ENCODE measurements at regions not wholly inside any gene's neighbourhood (a gene's known extent, or its start where the extent isn't known, plus 50 kb on each side); places are given as distances from the start of the nearest gene placed in this dataset.

- no peaks in the 10 kb centered on the region for H3K79me2 ChIP-seq (ENCODE audit: low read length)
- CTCF ChIA-PET = no interaction called here
These were observed 434.0 kb upstream of the CDH5 start for GRCh38 chr16:65932350-65933072.

GRCh38 chr16:65922923-65923322 lies 443.6 kb upstream of the CDH5 start:
- no peaks in the 10 kb centered on the region for H3K27me3 ChIP-seq (ENCODE audit: low read length)
- no peaks in the 10 kb centered on the region for H3K79me2 ChIP-seq (ENCODE audit: low read length)
- peaks cover 11% of the 10 kb centered on the region; the same call in 1 of the 2 replicates for H3K4me1 ChIP-seq (ENCODE audit: insufficient read depth, low read length)
- H4K20me1 ChIP-seq (ENCODE audit: low read length) = no peaks in the 10 kb centered on the region
- DNase-seq (no peak), ATAC-seq (no peak; the same call in 1 of the 2 replicates)
- CTCF ChIA-PET = no interaction called here
- no peaks in the 10 kb centered on the region for H3K9me3 ChIP-seq (ENCODE audit: low read length)
- BruUV-seq (replicated peaks) = no TSS peak
- no peak overlapping the region for H3K9ac ChIP-seq (ENCODE audit: low read length)
- no peaks in the 10 kb centered on the region for H3K9me2 ChIP-seq (replicated peaks; ENCODE audit: low read length)
- no peak overlapping the region for H3K4me3 ChIP-seq (ENCODE audit: low read length)
- POLR2A ChIA-PET (ENCODE audit: unreplicated experiment) = interaction anchor here (0.6 kb wide), 2 partner anchors 141 to 156 kb away, joined by 3 to 8 read pairs; no protein-coding TSS in a partner anchor
- TF ChIP-seq EZH2 (IDR thresholded peaks at IDR 0.05; ENCODE audit: low read length, unreplicated experiment) = no peak
- no peak for TF ChIP-seq EZH2phosphoT487 (IDR thresholded peaks at IDR 0.05; ENCODE audit: borderline replicate concordance, low read length)
- H3F3A ChIP-seq (ENCODE audit: low read length, unreplicated experiment) = no peaks in the 10 kb centered on the region
- no peak overlapping the region for H2AFZ ChIP-seq (ENCODE audit: low read length)
- no peak overlapping the region for H3K27ac ChIP-seq (ENCODE audit: low read length)
- no peak overlapping the region for H3K4me2 ChIP-seq (ENCODE audit: low read length)
- intact Hi-C loops (cut with micrococcal nuclease) = loop anchor here (1.0 kb wide), 1 partner anchor 39 kb away; no protein-coding TSS in a partner anchor
- no peaks in the 10 kb centered on the region for H3K36me3 ChIP-seq (ENCODE audit: low read depth, low read length)

More at GRCh38 chr16:65932350-65933072, 434.0 kb upstream of the CDH5 start:
- intact Hi-C loops (cut with micrococcal nuclease) = no loop called here
- no peak for ATAC-seq
- POLR2A ChIA-PET (ENCODE audit: unreplicated experiment) = no interaction called here
- no peaks in the 10 kb centered on the region for H3K9me3 ChIP-seq (ENCODE audit: low read length)
- no peaks in the 10 kb centered on the region for H3K9me2 ChIP-seq (replicated peaks; ENCODE audit: low read length)
- no peaks in the 10 kb centered on the region for H4K20me1 ChIP-seq (ENCODE audit: low read length)
- H3K9ac ChIP-seq (ENCODE audit: low read length) = no peak overlapping the region
- TF ChIP-seq CTCF (conservative IDR thresholded peaks at IDR 0.05; ENCODE audit: low read depth, low read length) (no peak), EZH2 (IDR thresholded peaks at IDR 0.05; ENCODE audit: low read length, unreplicated experiment) (no peak), EZH2phosphoT487 (IDR thresholded peaks at IDR 0.05; ENCODE audit: borderline replicate concordance, low read length) (no peak)
- no peak overlapping the region for H3K4me3 ChIP-seq (ENCODE audit: low read length)
- H3K4me1 ChIP-seq (ENCODE audit: insufficient read depth, low read length) = no peaks in the 10 kb centered on the region
- H3K36me3 ChIP-seq (ENCODE audit: low read depth, low read length) = no peaks in the 10 kb centered on the region
- BruUV-seq (replicated peaks) = no TSS peak
- no peak overlapping the region for H3K4me2 ChIP-seq (ENCODE audit: low read length)
- no peaks in the 10 kb centered on the region for H3K27me3 ChIP-seq (ENCODE audit: low read length)
- no peaks in the 10 kb centered on the region for H3F3A ChIP-seq (ENCODE audit: low read length, unreplicated experiment)
- no peak overlapping the region for H3K27ac ChIP-seq (ENCODE audit: low read length)
- H2AFZ ChIP-seq (ENCODE audit: low read length) = no peak overlapping the region
- DNase-seq = no peak

GRCh38 chr16:65919986-65920376 lies 446.5 kb upstream of the CDH5 start:
- Histone ChIP-seq H3K9ac (ENCODE audit: low read length) (no peak overlapping the region), H2AFZ (ENCODE audit: low read length) (no peak overlapping the region), H3K4me3 (ENCODE audit: low read length) (no peak overlapping the region), H3K27me3 (ENCODE audit: low read length) (no peaks in the 10 kb centered on the region), H3F3A (ENCODE audit: low read length, unreplicated experiment) (no peaks in the 10 kb centered on the region), H3K4me1 (ENCODE audit: insufficient read depth, low read length) (peaks cover 11% of the 10 kb centered on the region; the same call in 1 of the 2 replicates), H3K36me3 (ENCODE audit: low read depth, low read length) (no peaks in the 10 kb centered on the region), H3K79me2 (ENCODE audit: low read length) (no peaks in the 10 kb centered on the region), H3K4me2 (ENCODE audit: low read length) (no peak overlapping the region), H3K9me3 (ENCODE audit: low read length) (no peaks in the 10 kb centered on the region), H4K20me1 (ENCODE audit: low read length) (no peaks in the 10 kb centered on the region), H3K27ac (ENCODE audit: low read length) (no peak overlapping the region), H3K9me2 (replicated peaks; ENCODE audit: low read length) (no peaks in the 10 kb centered on the region)
- ATAC-seq = no peak
- ChIA-PET POLR2A (ENCODE audit: unreplicated experiment) (no interaction called here), CTCF (no interaction called here)
- no peak for DNase-seq
- intact Hi-C loops (cut with micrococcal nuclease) = no loop called here
- BruUV-seq (replicated peaks) = no TSS peak
- TF ChIP-seq EZH2phosphoT487 (IDR thresholded peaks at IDR 0.05; ENCODE audit: borderline replicate concordance, low read length) (no peak), CTCF (conservative IDR thresholded peaks at IDR 0.05; ENCODE audit: low read depth, low read length) (no peak), EZH2 (IDR thresholded peaks at IDR 0.05; ENCODE audit: low read length, unreplicated experiment) (no peak)
